ENCODE measurements at regions not wholly inside any gene's neighbourhood (a gene's known extent, or its start where the extent isn't known, plus 50 kb on each side); places are given as distances from the start of the nearest gene placed in this dataset.

GRCh38 chr3:64998317-64998716 is 310.5 kb upstream of the ADAMTS9 start:
- Histone ChIP-seq H3K27ac (replicated peaks) (no peak overlapping the region), H3K4me3 (replicated peaks; ENCODE audit: insufficient read depth, low read length) (no peak overlapping the region), H3K27me3 (ENCODE audit: insufficient read depth, poor library complexity, severe bottlenecking) (no peaks in the 10 kb centered on the region)
- DNase-seq (ENCODE audit: low read depth in 1 of 2, low spot score in 1 of 2) = no peak
- TF ChIP-seq GABPA (IDR thresholded peaks at IDR 0.05; ENCODE audit: low read depth) = no peak
- no peak for TF ChIP-seq CTCF (IDR thresholded peaks at IDR 0.05; ENCODE audit: insufficient read depth, low read length)
- no peak for TF ChIP-seq REST (IDR thresholded peaks at IDR 0.05; ENCODE audit: insufficient replicate concordance, low read depth)

GRCh38 chr3:64995857-64996551 is 308.2 kb upstream of the ADAMTS9 start:
- no peak for DNase-seq (ENCODE audit: low read depth in 1 of 2, low spot score in 1 of 2)
- no peak for TF ChIP-seq POLR2AphosphoS5 (IDR thresholded peaks at IDR 0.05; ENCODE audit: low read depth)
- TF ChIP-seq CTCF (IDR thresholded peaks at IDR 0.05; ENCODE audit: insufficient read depth, low read length) = no peak
- TF ChIP-seq REST (IDR thresholded peaks at IDR 0.05; ENCODE audit: insufficient replicate concordance, low read depth) = no peak
- TF ChIP-seq GABPA (IDR thresholded peaks at IDR 0.05; ENCODE audit: low read depth) = no peak
- no peak for TF ChIP-seq SPI1 (IDR thresholded peaks at IDR 0.05; ENCODE audit: borderline replicate concordance, low read depth)
- Histone ChIP-seq H3K27me3 (ENCODE audit: insufficient read depth, poor library complexity, severe bottlenecking) (no peaks in the 10 kb centered on the region), H3K27ac (replicated peaks) (no peak overlapping the region), H3K4me3 (replicated peaks; ENCODE audit: insufficient read depth, low read length) (no peak overlapping the region)

- Histone ChIP-seq H3K27me3 (ENCODE audit: insufficient read depth, poor library complexity, severe bottlenecking) (no peaks in the 10 kb centered on the region), H3K27ac (replicated peaks) (no peak overlapping the region), H3K4me3 (replicated peaks; ENCODE audit: insufficient read depth, low read length) (no peak overlapping the region)
- no peak for TF ChIP-seq GABPA (IDR thresholded peaks at IDR 0.05; ENCODE audit: low read depth)
- TF ChIP-seq REST (IDR thresholded peaks at IDR 0.05; ENCODE audit: insufficient replicate concordance, low read depth) = no peak
- no peak for TF ChIP-seq SPI1 (IDR thresholded peaks at IDR 0.05; ENCODE audit: borderline replicate concordance, low read depth)
- no peak for TF ChIP-seq POLR2AphosphoS5 (IDR thresholded peaks at IDR 0.05; ENCODE audit: low read depth)
- TF ChIP-seq CTCF (IDR thresholded peaks at IDR 0.05; ENCODE audit: insufficient read depth, low read length) = no peak
- no peak for DNase-seq (ENCODE audit: low read depth in 1 of 2, low spot score in 1 of 2)
Measured at GRCh38 chr3:64993781-64994180, 306.0 kb upstream of the ADAMTS9 start.

Data from HL-60 (cell line).